C4-2B (cell line): ENCODE measurements at regions not wholly inside any gene's neighbourhood (a gene's known extent, or its start where the extent isn't known, plus 50 kb on each side); places are given as distances from the start of the nearest gene placed in this dataset.

ENCODE experiments used
- ZFX ChIP-seq: fragments of 450-650 bp; IDR thresholded peaks from 2 replicates; pipeline ENCODE4 v1.6.1; 2017
- TF ChIP-seq, protein P1 (sequence below): fragments of 450-650 bp; conservative IDR thresholded peaks from 2 replicates; pipeline ENCODE4 v1.5.1; 2017; ENCODE audit warnings: mild to moderate bottlenecking

DNA sequence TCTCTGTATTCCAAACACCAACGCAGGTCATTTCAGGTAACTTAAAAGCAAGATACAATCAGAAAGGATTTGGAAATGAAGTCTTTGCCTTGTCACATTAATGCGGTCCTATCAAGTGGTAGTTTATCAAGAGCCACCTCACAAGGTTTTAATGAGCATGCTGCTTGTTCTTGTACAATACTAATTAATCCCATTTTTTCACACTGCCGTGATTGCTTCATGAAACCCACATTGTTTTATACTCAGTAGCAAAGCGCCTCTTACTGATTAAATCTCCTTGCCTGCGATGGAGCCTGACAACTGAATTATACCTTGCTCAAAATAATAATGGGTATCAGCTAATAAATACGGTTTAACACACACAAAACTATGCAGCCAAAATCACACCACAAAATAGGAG, 234.1 kb upstream of the TSHZ2 start:
- TF ChIP-seq ZFX, result no peak
- TF ChIP-seq, protein P1, sequence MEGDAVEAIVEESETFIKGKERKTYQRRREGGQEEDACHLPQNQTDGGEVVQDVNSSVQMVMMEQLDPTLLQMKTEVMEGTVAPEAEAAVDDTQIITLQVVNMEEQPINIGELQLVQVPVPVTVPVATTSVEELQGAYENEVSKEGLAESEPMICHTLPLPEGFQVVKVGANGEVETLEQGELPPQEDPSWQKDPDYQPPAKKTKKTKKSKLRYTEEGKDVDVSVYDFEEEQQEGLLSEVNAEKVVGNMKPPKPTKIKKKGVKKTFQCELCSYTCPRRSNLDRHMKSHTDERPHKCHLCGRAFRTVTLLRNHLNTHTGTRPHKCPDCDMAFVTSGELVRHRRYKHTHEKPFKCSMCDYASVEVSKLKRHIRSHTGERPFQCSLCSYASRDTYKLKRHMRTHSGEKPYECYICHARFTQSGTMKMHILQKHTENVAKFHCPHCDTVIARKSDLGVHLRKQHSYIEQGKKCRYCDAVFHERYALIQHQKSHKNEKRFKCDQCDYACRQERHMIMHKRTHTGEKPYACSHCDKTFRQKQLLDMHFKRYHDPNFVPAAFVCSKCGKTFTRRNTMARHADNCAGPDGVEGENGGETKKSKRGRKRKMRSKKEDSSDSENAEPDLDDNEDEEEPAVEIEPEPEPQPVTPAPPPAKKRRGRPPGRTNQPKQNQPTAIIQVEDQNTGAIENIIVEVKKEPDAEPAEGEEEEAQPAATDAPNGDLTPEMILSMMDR, result no peak
